ENCODE measurements at regions not wholly inside any gene's neighbourhood (a gene's known extent, or its start where the extent isn't known, plus 50 kb on each side); places are given as distances from the start of the nearest gene placed in this dataset.

GRCh38 chr13:73583331-73583730 lies 524.5 kb downstream of the KLF5 start:
- DNase-seq (ENCODE audit: low read depth in 3 of 3): no peak

DNA sequence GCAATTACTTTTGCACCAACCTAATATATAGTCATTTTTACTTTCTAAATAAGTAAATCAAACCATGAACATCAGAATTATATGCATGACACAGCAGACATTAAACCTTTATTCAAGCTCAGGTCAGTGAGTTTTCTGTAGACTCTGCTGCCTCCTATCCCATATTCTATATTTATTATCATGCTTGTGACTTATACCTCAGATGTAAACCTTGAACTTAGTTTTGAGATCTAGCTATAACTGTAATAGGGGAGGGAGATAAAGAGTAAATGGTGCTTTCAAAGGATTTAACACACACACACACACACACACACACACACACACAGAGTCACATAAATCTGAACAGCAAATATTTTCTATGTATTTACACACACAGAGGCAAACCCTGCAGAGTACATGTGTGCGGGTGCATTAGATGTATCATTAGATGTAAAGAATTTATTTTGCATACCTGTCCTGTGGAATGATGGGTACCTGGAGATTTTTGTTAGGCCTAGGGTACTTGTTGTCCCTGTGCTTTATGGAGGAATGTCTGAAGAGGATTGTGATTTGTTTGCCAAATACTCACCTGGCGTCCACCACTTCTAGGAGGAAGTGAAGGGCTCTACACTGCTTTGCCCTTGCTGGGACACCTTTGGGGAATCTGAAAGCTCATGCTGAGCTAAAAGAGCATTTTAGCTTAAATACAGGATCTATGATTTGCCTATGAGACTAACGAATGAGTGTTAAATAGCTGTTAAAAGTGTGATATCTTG lies 521.9 kb downstream of the KLF5 start:
- no peak for DNase-seq (ENCODE audit: low read depth in 3 of 3)

GRCh38 chr13:73579574-73580274 lies 520.9 kb downstream of the KLF5 start:
- no peak for DNase-seq (ENCODE audit: low read depth in 3 of 3)

DNA sequence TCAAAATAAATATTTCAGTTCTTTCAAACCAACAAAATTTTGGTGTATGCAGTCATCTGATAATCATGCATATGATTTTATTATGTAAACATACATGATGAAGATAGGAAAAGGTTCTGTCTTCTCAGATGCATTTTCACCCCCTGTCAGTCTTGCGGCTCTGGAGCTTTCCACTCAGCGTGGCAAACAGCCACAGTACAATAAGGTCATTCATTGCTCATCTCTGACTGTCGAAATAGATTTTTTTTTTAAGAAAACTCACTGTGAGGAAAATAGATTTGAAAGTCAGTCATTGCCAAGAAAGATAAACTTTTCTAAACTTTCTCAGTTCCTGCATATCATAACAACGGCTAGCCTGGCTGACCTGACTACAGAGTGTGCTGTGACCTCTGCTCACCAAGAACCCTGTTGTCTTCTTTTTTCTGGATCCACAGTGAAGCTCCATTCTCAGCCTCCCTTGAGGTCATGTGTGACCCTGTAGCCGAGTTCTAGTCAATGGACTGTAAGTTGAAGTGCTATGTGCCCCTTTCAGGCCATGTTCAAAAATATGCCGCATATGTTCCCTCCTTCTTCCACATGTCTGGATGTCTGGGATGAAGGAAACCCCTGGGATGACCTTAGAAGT lies 519.6 kb downstream of the KLF5 start:
- DNase-seq (ENCODE audit: low read depth in 3 of 3): no peak

DNA sequence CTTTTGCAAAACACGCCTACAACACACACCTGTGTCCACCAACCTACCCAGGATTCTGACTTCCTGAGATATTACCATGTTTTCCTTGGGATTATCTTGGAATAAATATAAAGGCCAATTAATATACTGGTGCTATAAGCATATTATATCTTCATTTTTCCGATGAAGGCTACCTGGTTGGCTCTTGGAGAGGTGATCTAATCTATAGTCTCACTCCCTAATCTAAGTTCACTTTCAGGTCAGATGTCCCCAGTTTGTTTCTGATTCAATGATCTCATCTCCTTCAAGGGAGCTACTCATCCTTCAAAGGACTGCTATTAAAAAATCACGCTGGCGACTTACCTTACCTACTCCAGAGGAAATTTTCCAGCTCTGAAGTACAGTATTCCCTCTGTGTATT lies 517.5 kb downstream of the KLF5 start:
- no peak for DNase-seq (ENCODE audit: low read depth in 3 of 3)

DNA sequence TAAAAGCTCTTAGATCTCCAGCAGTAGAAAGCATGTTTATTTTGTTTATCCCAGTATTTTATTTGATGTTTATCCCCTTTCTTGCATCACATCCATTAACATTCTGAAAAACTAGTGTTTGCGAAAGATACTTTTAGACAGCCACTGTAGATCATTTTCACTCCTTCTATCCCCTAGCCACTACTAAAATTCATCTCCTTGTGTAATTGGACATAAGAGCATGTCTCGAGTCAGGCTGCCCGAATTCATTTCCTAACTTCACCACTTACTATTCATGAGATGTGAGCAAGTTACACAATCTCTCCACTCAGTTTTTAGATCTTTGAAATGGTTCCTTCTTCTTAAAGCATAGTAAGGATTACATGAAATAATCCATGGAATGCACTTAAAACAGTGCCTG lies 514.0 kb downstream of the KLF5 start:
- DNase-seq (ENCODE audit: low read depth in 3 of 3): no peak

DNA sequence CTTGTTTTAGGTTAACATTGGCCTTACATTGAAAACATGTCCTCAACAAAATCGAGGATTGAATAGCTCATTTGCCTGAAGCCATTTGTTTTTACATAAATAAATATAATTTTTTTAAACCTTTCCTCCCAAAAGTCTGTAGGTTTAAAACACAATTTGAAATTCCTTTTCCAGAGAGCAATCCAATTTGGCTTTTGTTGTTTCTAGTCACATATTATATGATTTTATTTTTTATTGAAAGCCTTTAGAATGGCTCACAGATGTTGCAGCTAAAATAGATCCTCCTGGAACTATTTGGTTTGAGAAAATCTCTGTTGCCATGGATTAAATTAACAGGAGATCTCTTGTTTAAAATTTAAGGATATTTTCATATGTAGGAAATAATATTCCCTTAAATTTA lies 512.6 kb downstream of the KLF5 start:
- DNase-seq (ENCODE audit: low read depth in 3 of 3): no peak

DNA sequence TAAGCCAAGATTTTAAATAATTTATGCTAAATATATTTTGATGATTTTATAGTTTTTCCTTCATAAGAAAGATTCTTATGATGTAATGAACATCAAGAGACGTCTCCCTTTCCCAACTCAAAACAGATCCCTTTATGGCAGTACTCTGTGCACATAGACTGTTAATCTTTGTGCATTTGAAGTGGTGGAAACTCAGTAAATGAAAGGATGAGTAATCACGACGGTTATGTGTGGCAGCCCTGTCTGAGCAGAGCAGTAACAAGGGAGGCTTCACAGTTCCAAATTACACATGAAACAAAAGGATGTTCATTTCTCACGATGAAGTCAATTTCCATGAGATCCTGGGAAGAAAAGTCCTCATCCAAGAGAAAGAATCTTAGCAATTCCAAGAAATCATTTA lies 498.1 kb downstream of the KLF5 start:
- DNase-seq (ENCODE audit: low read depth in 3 of 3): no peak

DNA sequence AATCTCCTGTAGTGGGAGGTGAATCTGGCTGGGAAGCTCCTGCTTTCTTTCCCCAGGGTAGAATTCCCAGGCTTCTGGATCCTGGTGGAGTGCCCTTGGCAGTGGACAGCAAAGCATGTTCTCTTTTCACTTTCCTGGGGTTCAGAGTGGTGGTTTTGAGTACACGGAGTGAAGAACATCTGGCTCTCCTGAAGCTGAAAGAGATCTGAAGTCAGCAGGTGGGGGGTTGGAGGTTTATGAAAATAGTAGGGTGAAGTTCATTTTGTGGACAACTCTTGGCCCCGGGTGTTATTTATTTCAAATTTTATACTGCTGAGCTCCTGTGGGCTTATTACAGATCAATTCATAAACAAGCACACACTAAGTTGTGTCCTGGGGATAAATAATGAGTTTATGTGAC lies 497.3 kb downstream of the KLF5 start:
- no peak for DNase-seq (ENCODE audit: low read depth in 3 of 3)

DNA sequence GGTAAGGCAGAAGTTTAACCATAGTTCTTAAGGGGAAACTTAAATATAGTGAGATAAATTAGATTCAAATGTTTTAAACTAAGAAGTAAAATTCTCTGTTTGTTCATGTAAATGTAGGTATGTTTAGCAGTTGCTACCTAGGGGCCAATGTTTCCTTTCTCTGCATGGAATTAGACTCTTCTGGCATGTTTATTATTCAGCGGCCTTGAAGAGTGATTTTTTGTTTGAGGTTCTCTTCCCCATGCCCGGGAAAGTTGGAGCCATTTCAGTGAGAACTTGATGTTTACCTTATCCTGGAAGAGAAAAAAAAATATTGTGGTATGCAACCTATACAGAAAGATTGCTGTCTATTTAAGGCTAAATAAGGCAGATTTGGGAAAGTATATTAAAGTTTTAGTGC lies 492.9 kb downstream of the KLF5 start:
- DNase-seq (ENCODE audit: low read depth in 3 of 3): no peak

DNA sequence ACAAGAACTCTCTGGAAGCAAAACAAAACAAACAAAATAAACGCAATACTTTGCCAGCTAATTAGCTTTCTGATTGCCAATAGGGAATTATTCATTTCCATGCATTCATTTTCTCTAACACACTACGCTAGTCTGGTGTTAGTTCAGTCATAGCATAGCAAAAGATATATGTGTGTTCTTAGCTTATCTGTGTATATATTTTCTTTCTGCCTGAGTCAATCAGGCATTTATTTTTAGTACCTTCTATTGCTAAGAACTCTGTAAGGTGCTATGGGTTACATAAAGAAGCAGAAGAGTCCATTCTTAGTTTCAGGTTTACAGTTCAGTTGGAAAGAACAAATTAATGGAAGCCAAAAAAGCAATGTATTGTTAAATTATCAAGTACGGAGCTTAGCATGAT lies 490.9 kb downstream of the KLF5 start:
- no peak for DNase-seq (ENCODE audit: low read depth in 3 of 3)

- no peak for DNase-seq (ENCODE audit: low read depth in 3 of 3)
Measured at GRCh38 chr13:73548449-73548848, 489.6 kb downstream of the KLF5 start.

DNA sequence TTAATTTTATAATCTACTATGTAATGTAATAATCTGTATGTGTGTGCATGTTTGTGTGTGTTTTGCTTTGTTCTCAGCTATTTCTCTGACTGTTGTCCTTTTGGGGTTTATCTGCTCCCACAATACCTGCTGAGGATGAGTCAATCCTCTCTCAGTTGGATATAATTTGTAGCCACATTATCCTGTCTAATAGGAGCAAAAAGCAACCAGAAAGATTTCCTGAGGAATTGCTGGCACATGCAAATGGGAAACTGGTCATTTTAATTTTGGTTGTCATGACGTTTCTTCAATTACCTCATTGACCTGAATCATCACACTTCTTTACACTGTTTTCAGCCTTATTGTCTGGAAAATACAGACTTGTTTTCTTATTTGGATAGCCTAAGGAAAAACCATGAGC lies 488.4 kb downstream of the KLF5 start:
- no peak for DNase-seq (ENCODE audit: low read depth in 3 of 3)

DNA sequence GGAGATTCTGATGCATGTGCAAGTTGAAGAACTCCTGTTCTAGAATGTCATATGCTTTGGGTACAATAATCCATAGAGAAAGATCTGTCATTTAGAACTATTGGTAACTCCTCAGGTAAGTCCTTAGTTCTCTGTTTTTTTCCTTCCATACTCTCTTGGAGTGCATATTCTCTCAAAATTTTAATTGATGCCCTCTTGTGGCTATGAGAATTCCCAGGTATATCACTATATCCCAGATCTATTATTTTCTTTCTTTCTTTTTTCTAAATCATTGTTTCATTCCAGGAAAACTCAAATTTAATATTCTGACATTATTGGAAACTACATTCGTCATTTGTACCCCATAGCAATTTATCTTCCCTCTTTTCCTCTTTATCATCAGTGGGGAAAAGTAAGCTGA lies 485.4 kb downstream of the KLF5 start:
- DNase-seq (ENCODE audit: low read depth in 3 of 3): no peak

GRCh38 chr13:73542446-73542845 lies 483.6 kb downstream of the KLF5 start:
- no peak for DNase-seq (ENCODE audit: low read depth in 3 of 3)

DNA sequence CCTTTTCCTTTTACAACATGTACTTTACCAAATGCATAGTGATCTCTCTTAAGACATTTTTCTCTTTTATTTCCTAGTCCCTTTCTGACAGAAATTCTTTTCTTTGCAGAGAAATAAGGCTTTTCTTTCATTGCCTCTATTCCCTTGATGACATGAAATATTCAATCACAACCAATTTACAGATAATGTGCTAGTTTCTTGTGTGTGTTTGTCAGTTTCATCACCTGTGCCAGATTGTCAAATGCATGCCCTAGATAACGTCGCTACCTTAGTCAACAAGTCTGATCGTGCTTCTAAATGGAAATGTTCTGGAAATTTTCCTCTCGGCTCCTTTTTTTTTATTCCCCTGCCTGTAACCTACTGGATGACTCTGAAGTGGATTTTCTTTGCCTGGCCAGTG lies 478.1 kb downstream of the KLF5 start:
- no peak for DNase-seq (ENCODE audit: low read depth in 3 of 3)

DNA sequence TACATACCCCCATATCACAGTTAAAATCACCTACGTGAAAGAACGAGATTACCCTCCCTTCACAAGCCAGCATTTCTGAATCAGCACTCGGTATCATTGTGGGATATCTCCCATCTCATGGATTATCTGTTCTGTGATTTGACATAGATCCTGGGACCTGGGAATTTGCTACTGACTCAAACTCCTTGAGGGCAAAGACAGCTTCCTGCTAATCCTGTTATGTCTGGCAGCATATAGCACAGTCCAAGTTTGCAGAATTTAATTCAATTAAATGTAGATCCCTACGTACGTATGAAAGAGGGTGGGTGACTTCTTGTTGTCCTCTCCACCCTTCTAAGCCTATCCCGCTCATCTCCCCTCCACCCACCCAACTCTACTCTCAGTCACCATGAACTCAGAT lies 476.5 kb downstream of the KLF5 start:
- no peak for DNase-seq (ENCODE audit: low read depth in 3 of 3)

DNA sequence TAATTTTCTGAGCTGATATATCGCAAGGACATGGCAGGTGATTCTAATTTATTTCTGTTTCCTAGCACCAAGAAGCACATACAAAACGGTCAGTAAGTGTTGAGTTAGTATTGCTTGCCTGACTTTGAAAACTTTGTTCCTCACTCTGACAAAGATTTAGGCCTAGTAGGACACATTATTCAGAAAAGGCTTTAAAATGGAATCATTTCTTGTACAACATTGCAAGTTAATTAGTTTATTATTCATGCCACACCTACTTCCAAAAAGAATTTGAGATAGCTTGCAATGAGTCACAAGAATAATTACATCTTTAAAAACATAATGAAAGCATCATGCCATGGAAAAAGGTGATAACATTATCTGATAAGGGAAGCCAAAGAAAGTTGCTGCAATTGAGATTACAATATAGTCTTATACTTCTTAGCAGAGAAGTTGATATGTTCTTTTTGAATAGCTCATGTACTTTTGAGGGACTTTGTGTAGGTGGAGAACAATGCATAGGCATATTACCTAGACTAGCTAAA lies 474.2 kb downstream of the KLF5 start:
- no peak for DNase-seq (ENCODE audit: low read depth in 3 of 3)

DNA sequence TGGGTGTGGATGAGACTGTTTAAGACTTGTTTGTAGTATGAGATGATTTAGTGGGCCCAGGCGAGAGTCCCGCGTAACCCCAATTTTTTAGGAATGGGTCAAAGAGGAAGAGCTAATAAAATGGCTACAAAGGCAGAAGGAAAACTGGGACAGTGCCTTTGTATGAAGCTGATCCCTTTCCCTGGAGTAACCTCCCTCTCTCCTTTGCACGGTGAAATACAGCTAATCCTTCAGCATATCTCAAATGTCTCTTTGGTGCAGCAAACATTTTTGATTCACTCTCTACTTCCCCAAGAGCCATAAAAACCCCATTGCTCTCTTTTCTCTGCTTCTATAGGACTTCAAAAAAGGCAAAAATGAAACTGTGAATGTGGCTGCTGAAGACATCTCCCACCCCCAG lies 473.8 kb downstream of the KLF5 start:
- DNase-seq (ENCODE audit: low read depth in 3 of 3): no peak

- no peak for DNase-seq (ENCODE audit: low read depth in 3 of 3)
Measured at GRCh38 chr13:73531014-73531413, 472.2 kb downstream of the KLF5 start.

DNA sequence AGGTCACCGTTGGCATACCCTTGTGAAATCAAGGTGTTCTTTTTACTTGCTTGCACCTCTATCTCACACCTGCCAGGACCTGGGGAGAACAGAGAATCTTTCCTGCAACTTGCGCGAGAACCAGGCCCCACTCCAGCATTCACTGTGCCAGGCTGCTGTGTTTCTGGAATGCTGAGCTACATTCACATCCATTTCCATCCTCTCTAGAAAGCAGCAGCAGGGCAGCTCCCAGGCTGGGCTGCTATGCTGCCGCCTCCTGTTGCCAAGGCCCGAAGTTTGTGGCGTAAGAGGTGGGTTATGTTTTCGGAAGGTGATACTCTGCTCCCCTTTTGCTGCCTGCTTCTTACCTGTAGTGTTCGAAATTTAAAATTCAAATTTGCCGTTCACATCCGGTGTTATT lies 464.1 kb downstream of the KLF5 start:
- DNase-seq (ENCODE audit: low read depth in 3 of 3): no peak

GRCh38 chr13:73521985-73522524 lies 463.2 kb downstream of the KLF5 start:
- no peak for DNase-seq (ENCODE audit: low read depth in 3 of 3)

DNA sequence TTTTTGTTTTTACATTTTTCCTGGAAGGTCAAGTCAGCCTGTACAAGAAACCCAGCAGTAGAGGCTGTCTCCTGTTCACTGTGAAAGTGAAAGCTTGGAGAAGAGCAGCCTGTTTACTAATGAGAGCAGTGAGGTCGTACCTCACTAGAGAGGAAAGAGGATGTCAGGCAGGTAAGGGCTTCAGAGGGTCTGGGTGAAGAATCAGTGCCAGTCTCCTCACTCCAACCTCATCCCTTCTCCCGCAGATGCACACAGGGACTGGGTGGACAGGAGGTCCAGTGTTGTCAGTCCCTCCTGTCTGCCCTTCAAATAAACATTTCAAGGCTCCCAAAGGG lies 462.5 kb downstream of the KLF5 start:
- no peak for DNase-seq (ENCODE audit: low read depth in 3 of 3)

Measured in stimulated activated CD4-positive, alpha-beta T cell treated with anti-CD3 and anti-CD28 coated beads, TNF-alpha, amount 100 ng/mL, for 24 hours (primary cell).